ENCODE measurements at regions not wholly inside any gene's neighbourhood (a gene's known extent, or its start where the extent isn't known, plus 50 kb on each side); places are given as distances from the start of the nearest gene placed in this dataset.
"Not testable (repeated sequence)": the region's sequence is repeated elsewhere in the genome, so short reads cannot be mapped to it uniquely, and the experiment has no call there.

DNA sequence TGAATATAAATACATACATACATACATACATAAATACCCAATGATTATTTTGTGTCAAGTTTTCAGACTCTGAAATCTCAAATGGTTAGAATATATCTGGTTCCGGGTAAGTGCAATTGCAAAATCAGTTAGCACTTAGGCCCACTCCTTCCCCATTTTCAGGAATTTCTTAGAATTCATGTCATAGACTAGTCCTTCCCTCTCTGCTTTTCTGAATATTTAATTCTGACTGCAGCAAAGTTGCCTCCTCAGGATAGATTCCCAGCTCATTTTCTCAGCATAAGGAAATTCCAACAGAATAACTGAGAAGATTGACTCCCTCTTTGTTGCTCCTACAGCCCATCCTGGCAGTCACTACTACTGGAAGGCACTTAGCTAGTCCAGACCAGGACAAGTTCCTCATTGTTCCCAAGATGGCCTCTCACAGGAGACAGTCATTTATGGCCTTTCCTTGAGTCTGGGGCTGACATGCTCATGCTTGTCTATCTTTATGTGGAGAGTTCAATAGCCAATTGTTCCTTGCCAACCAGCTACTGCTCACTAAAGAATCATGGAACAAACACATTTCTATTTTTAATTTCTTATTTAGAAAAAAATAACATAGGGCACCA, 142.9 kb upstream of the ITGB1 start:
- no peak for DNase-seq

DNA sequence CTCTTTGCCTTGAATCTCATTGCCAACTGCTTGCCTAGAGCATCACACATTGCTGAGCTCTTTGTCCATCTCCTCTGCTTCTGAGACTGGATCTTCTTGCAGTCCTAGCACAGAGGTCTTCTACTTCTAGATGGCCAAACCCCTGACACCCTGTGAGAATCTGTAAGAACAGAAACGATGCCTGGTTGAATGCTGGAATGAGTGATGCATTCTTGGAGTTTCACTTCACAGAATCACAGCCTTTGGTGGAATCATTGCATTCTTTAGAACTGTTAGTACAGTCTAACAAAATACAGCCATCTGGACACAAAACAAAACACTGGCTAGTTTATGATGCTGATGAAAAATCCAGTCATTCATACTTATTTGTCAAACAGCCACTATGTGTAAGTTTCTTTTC, 141.7 kb upstream of the ITGB1 start:
- DNase-seq, result no peak

DNA sequence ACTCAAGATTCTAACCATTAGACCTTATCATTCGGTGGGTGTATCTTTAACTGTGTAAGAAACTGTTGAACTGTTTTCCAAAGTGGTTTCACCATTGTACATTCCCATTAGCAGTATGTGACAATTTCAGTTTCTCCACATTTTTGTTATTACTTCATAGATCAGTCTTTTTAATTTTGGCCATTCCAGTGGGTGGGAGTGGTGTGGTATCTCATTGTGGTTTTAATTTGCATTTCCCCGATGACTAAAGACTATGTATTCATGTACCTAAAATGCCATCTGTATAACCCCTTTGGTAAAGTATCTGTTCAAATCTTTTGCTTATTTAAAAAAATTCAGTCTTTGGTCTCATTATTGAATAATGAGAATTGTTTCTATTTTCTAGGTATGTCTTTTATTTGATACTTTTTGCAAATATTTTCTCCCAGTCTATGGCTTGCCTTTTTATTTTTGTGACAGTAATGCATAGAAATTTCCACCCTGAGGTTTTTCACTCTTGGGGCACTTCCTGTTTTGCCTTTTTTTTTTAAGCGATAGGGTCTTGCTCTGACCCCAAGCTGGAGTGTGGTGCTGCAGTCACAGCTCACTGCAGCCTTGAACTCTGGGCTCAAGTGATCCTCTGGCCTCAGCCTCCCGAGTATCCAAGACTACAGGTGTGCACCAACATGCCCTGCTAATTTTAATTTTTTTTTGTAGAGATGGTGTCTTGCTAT, 141.1 kb upstream of the ITGB1 start:
- DNase-seq, result no peak

DNA sequence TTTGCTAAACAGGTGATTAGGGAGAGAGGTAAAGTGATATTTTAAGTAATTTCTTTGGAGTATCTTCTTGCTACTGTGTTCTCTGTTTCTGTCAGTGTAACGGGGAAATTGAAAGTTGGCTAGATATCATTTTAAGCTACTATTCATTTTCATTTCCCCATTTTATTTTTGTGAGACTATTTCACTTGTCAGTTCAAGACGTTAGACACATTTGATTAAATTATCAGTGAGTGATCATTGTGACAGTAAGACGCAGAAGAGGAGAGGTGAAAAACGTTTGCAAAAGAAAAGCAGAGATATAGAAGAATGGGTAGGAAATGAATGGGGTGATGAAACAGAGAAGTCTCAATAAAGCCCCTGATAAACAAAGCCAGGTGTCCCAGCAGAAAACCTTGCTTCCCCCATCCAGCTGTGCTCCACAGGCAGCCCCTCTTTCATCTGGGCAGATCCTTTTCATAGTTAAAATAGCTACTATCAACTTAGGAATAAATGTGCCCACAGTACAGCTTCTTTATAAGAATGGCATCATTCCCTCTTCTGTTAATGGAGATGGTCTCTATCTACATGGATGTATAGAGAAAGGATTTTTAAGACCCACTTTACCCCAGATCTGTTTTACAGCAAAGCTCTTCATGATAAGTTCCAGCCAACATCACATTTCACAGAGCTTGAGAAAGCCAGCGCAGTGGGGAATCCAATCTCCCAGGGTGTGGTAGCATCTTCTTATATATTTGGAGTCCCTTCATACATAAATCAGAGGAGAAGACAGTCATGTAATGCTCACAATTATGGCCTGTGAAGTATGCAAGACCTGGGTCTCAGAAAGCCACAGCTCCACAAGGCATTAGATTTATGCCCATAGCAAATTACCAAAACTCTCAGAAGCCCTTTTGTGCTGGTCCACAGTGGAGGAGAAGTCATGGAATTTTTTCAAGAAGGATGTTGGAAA, 138.1 kb upstream of the ITGB1 start:
- DNase-seq, result no peak

DNA sequence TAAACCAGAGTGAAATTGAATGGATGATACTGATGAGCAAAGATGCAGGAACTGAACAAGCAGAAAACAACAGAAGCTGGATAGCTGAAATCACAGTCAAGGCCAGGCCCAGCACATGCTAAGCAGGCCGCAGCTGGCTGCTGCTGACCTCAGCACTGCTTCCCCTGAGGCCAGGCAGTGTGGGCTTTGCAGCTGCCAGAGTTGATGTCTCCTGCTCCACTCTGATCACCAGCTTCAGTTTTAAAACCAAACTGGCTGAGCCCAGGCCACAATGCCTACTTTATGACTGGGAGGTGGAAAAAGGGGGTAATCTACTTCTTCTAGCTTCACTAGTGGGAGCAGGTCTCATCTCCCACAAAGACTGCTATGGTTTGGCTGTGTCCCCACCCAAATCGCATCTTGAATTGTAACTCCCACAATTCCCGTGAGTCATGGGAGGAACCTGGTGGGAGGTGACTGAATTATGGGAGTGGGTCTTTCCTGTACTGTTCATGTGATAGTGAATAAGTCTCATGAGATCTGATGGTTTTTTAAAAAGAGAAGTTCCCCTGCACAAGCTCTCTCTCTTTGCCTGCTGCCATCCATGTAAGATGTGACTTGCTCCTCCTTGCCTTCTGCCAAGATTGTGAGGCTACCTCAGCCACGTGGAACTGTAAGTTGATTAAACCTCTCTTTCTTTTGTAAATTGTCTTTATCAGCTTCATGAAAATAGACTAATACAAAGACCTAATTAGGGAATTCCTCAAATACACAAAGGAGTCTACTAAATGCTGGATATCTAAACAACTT, 136.4 kb upstream of the ITGB1 start:
- DNase-seq, result no peak

GRCh38 chr10:33093362-33093761, 135.3 kb upstream of the ITGB1 start:
- no peak for DNase-seq

DNA sequence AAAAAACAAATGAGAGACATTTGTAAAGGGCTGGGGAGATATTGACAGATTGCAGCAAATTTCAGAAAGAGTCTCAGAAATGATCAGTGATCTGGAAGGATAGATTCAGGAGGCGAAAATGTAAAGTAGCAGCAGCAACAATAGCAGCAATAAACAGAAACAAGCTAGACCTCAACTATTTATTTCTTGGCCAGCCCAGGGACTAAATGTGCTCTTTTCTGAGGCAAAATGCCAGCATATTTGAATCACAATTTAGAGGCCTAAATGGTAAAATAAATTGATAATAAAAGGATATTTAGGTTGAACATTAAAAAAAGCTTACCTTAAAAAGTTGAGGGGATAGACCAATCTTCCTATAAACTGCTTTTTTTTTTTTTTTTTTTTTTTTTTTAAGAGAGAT, 134.6 kb upstream of the ITGB1 start:
- no peak for DNase-seq

GRCh38 chr10:33091201-33091600, 133.2 kb upstream of the ITGB1 start:
- no peak for DNase-seq

GRCh38 chr10:33088990-33089389, 131.0 kb upstream of the ITGB1 start:
- DNase-seq, result no peak

DNA sequence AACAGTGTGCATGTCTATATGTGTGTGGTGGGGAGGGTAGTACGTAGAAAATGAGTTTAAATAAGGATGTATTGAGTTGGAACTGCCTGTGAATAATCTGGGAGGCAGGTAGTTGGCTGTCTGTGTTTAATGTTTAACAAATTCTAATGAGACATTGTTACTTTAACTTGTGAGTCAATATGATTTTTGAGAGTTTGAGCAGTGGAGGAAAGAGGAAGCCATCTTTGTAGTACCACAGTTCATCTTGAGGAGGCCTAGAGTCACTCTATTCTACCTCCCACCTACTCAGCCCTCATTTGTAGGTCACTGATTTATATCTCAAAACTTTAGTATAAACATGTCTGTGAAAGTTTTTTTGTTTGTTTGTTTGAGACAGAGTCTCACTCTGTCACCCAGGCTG, 129.9 kb upstream of the ITGB1 start:
- DNase-seq, result no peak

- no peak for DNase-seq
These were observed 129.1 kb upstream of the ITGB1 start for GRCh38 chr10:33087152-33087551.

DNA sequence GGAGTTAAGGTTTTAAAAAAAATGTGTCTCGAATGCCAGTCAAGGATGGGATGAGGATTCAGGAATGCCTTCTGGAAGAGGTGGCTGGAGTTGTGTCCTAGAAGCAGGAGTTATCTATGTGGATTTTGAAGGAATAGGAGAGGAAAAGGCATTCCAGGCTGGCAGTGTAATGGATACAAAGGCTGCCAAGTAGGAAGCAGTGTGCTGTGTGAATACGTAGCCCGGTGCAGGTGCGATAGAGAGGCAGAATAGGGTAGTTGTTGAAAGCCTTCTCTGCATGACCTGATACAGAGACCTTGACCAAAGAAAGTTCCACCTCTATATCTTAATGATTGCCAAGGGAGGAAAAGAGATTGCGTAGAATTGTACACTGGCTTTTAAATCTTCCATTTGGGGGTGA, 128.1 kb upstream of the ITGB1 start:
- no peak for DNase-seq

GRCh38 chr10:33085313-33085833, 127.3 kb upstream of the ITGB1 start:
- no peak for DNase-seq

DNA sequence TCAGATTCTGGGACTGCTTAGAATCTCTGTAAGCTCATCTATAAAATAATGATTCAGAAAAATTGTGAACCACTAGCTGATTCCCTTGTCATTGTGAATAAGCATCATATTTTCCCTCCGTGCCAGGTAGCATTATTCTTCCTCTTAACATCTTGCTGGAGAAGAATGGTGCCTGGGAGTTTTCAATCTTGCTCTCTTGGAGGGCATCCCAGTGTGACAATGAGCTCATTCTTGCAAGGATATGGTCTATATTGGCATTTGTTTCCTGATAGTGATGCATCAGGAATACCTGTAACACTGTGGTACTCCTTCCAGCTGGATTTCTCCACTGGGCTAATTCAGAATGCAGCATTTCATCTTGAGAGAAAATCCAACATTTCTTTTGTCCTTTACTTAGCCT, 126.4 kb upstream of the ITGB1 start:
- no peak for DNase-seq

GRCh38 chr10:33082373-33082895, 124.4 kb upstream of the ITGB1 start:
- DNase-seq, result no peak

DNA sequence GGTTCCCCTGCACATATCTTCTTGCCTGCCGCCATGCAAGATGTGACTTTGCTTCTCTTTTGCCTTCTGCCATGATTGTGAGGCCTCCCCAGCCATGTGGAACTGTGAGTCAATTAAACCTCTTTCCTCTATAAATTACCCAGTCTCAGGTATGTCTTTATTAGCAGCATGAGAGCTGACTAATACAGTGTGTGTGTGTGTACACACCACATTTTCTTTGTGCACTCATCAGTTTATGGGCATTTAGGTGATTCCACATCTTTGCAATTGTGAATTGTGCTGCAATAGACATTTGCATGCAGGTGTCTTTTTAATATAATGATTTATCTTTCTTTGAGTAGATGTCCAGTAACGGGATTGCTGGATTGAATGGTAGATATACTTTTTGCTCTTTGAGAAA, 122.4 kb upstream of the ITGB1 start:
- DNase-seq, result not testable (repeated sequence)

GRCh38 chr10:33074443-33074842, 116.4 kb upstream of the ITGB1 start:
- no peak for DNase-seq

DNA sequence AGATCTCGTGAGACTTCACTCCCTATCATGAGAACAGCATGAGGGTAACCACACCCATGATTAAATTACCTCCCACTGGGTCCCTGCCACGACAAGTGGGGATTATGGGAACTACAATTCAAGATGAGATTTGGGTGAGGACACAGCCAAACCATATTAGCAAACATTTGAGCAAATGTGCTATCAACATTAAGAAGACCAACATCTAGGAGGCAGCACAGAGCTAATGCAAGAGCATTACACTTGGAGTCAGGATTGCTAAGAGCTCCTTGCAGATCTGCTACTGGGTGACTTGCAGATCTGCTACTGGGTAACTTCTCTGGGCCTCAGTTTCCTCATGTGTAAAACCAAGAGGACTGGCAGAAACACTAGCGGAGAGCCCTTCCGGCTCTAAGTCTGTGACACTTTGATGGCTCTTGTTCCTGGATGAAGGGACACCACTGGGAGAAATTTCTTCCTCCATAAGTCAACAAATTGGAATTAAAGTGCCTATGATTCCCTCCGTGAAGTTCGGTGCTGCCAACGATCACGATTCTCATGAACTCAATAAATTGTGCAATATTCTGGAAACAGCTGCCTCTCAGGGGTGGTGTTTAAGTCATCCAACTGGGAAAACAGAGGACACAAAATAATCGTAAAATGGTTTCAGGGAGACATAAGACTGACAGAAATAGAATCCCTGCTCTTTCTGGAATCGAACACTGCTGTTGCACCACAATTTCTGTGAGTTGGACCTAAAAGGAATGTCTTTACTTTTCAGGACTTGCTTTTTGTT, 115.8 kb upstream of the ITGB1 start:
- DNase-seq, result no peak

DNA sequence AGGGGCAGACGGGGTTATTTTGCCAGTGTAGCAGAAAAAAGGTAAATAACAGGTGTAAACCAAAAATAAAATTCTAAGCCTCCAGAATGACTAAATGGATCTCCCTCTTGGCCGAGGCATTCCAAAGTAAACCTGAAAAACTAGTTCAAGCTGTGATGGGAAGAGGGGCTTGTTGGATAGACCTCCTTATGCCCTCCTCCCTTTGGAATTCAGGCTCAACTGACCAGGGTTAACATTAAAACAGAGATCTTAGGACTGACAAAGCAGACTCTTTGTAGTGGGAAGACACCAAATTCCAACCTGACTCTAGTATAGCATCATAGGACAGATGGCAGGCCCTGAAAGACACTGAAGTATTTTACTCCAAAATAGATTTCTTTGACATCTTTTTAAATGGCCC, 113.8 kb upstream of the ITGB1 start:
- no peak for DNase-seq

GRCh38 chr10:33070101-33070500, 112.1 kb upstream of the ITGB1 start:
- DNase-seq, result no peak

GRCh38 chr10:33067917-33068316, 109.9 kb upstream of the ITGB1 start:
- DNase-seq, result no peak

- no peak for DNase-seq
These were observed 109.5 kb upstream of the ITGB1 start for GRCh38 chr10:33067481-33067880.

Data from NCI-H1694 treated with DMSO at 0.1 percent for 48 hours (cell line).